Mucosa of descending colon (tissue), 3 donors: ENCODE measurements at regions not wholly inside any gene's neighbourhood (a gene's known extent, or its start where the extent isn't known, plus 50 kb on each side); places are given as distances from the start of the nearest gene placed in this dataset.
"Not testable (repeated sequence)": the region's sequence is repeated elsewhere in the genome, so short reads cannot be mapped to it uniquely, and the experiment has no call there.

ENCODE experiments used
- ATAC-seq: fragments of 200-7000 bp; cut with Tn5 transposase; one replicate; pipeline ENCODE4 v1.9.1; 2020; ENCODE audit warnings: mild to moderate bottlenecking, moderate library complexity
- DNase-seq, 3 donors: peaks; one replicate each; pipeline ENCODE4 v3.0.0-alpha.2; 2020
- H3K36me3 ChIP-seq: fragments of 200-600 bp; one replicate; pipeline ENCODE4 v1.8.0; 2021; ENCODE audit warnings: low read depth, mild to moderate bottlenecking
- H3K4me1 ChIP-seq: fragments of 200-600 bp; one replicate; pipeline ENCODE4 v1.8.0; 2021; ENCODE audit warnings: low read depth, mild to moderate bottlenecking
- H3K4me3 ChIP-seq: fragments of 200-600 bp; one replicate; pipeline ENCODE4 v1.8.0; 2021; ENCODE audit warnings: mild to moderate bottlenecking
- H3K9me3 ChIP-seq: fragments of 200-600 bp; one replicate; pipeline ENCODE4 v1.8.0; 2021; ENCODE audit warnings: mild to moderate bottlenecking
- CTCF ChIP-seq: fragments of 200-600 bp; IDR thresholded peaks from one replicate; pipeline ENCODE4 v1.8.0; 2022; ENCODE audit warnings: antibody characterized with exemption, mild to moderate bottlenecking
- intact Hi-C, 2 donors: fragments of 100-400 bp; cut with DNase I in 1 of 2; cut with micrococcal nuclease in 1 of 2; formaldehyde crosslinking; loops; one replicate each; pipeline versions ENCODE4 v1.11.0 to v1.11.1; 2022; cut with DNase I, micrococcal nuclease
- donor health status: DM: no; HTN: no; CAD: no; lungs with moderate emphysema.
- donor health status: DM: no; HTN: no; CAD: no.
- donor health status: DM: no; HTN: yes; CAD: no.

DNA sequence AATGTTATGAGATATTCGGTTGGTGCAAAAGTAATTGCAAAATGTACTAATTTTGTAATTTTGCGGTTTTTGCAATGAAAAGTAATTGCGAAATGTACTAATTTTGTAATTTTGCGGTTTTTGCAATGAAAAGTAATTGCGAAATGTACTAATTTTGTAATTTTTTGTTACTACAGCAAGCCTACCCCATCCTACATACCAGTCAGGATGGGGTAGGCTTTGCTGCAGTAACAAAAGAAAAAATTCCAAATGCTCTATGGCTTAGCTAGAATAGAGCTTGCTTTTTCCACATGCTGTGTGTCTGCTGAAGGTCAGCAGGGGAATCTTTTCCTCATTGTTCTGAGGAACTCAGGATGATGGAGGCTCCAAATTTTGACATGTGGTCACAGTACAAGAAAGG, 83.3 kb upstream of the GPRC5B start:
- Histone ChIP-seq H3K4me3 (no peak overlapping the region), H3K4me1 (no peaks in the 10 kb centered on the region), H3K9me3 (no peaks in the 10 kb centered on the region), H3K36me3 (no peaks in the 10 kb centered on the region)
- DNase-seq (no peak), ATAC-seq (no peak)
- TF ChIP-seq CTCF, result no peak
- intact Hi-C loops, result no loop called here

GRCh38 chr16:19967561-19967960, 82.9 kb upstream of the GPRC5B start:
- ATAC-seq (no peak), DNase-seq (no peak)
- Histone ChIP-seq H3K36me3 (no peaks in the 10 kb centered on the region), H3K9me3 (no peaks in the 10 kb centered on the region), H3K4me3 (no peak overlapping the region), H3K4me1 (no peaks in the 10 kb centered on the region)
- intact Hi-C loops, result no loop called here
- TF ChIP-seq CTCF, result no peak

GRCh38 chr16:19963301-19963700, 78.7 kb upstream of the GPRC5B start:
- ATAC-seq, result no peak

GRCh38 chr16:19960183-19960582, 75.5 kb upstream of the GPRC5B start:
- no peak overlapping the region for H3K4me3 ChIP-seq
- no peaks in the 10 kb centered on the region for H3K4me1 ChIP-seq
- DNase-seq (no peak), ATAC-seq (no peak)
- no peak for TF ChIP-seq CTCF
- no peaks in the 10 kb centered on the region for H3K9me3 ChIP-seq
- no peaks in the 10 kb centered on the region for H3K36me3 ChIP-seq
- intact Hi-C loops, result no loop called here

More at GRCh38 chr16:19963301-19963700, 78.7 kb upstream of the GPRC5B start:
- no peak for TF ChIP-seq CTCF
- Histone ChIP-seq H3K36me3 (no peaks in the 10 kb centered on the region), H3K4me3 (no peak overlapping the region), H3K9me3 (no peaks in the 10 kb centered on the region), H3K4me1 (no peaks in the 10 kb centered on the region)
- DNase-seq, result no peak
- intact Hi-C loops, result no loop called here

- intact Hi-C loops, result no loop called here
- no peak for TF ChIP-seq CTCF
Measured at GRCh38 chr16:19959736-19960135, 75.1 kb upstream of the GPRC5B start.

GRCh38 chr16:19955896-19956295, 71.2 kb upstream of the GPRC5B start:
- H3K4me1 ChIP-seq, H3K36me3 ChIP-seq, H3K4me3 ChIP-seq, DNase-seq, ATAC-seq, H3K9me3 ChIP-seq, intact Hi-C loops: not testable (repeated sequence)

More at GRCh38 chr16:19959736-19960135, 75.1 kb upstream of the GPRC5B start:
- ATAC-seq (no peak), DNase-seq (no peak)
- no peak overlapping the region for H3K4me3 ChIP-seq
- no peaks in the 10 kb centered on the region for H3K4me1 ChIP-seq
- H3K36me3 ChIP-seq, result no peaks in the 10 kb centered on the region
- no peaks in the 10 kb centered on the region for H3K9me3 ChIP-seq

GRCh38 chr16:19955084-19955483, 70.4 kb upstream of the GPRC5B start:
- intact Hi-C loops, H3K4me1 ChIP-seq, DNase-seq, H3K36me3 ChIP-seq, H3K4me3 ChIP-seq, H3K9me3 ChIP-seq, ATAC-seq: not testable (repeated sequence)
